Esophagus muscularis mucosa (tissue), 4 donors: ENCODE measurements at regions not wholly inside any gene's neighbourhood (a gene's known extent, or its start where the extent isn't known, plus 50 kb on each side); places are given as distances from the start of the nearest gene placed in this dataset.

Experiments used
- DNase-seq: peaks from one replicate; pipeline ENCODE4 v3.0.0-alpha.2; 2017; ENCODE audit errors: extremely low spot score
- H3K27ac ChIP-seq, 4 donors: fragments of 200-600 bp; sonication (generic); replicated peaks in 1 of 4; 1 replicate in 3 of 4; 2 replicates in 1 of 4; pipeline ENCODE4 v1.5.1; 2016 to 2019; ENCODE audit warnings: mild to moderate bottlenecking in 1 of 4
- H3K27me3 ChIP-seq, 4 donors: fragments of 200-600 bp; sonication (generic); one replicate each; pipeline versions ENCODE4 v1.5.1 to v1.6.0; 2016 to 2019
- H3K36me3 ChIP-seq, 4 donors: fragments of 200-600 bp; sonication (generic); one replicate each; pipeline ENCODE4 v1.5.1; 2016 to 2019
- H3K4me1 ChIP-seq, 4 donors: fragments of 200-600 bp; sonication (generic); one replicate each; pipeline ENCODE4 v1.5.1; 2016 to 2019
- H3K4me3 ChIP-seq, 4 donors: fragments of 200-600 bp; sonication (generic); 1 replicate in 2 of 4; 2 replicates in 2 of 4; pipeline ENCODE4 v1.5.1; 2016 to 2019; ENCODE audit warnings: mild to moderate bottlenecking in 4 of 4, moderate library complexity in 1 of 4
- H3K9me3 ChIP-seq, 4 donors: fragments of 200-600 bp; sonication (generic); 1 replicate in 3 of 4; 2 replicates in 1 of 4; pipeline ENCODE4 v1.5.1; 2016 to 2019
- EP300 ChIP-seq: sonication (generic); formaldehyde crosslinking; IDR thresholded peaks from one replicate; pipeline ENCODE4 v1.6.1; 2017; ENCODE audit warnings: antibody characterized with exemption
- POLR2A ChIP-seq: fragments of 450-650 bp; IDR thresholded peaks from one replicate; pipeline ENCODE4 v1.6.1; 2017; ENCODE audit warnings: antibody characterized with exemption, moderate library complexity, mild to moderate bottlenecking, low read depth
- POLR2AphosphoS5 ChIP-seq, 2 donors: sonication (generic); formaldehyde crosslinking; IDR thresholded peaks; one replicate each; pipeline ENCODE4 v1.6.1; 2017; ENCODE audit warnings: antibody characterized with exemption in 2 of 2
- WGBS: methylation state at CpG from one replicate; pipeline ENCODE4 v1.1.5; 2018; 5-methylcytosine and 5-hydroxymethylcytosine counted together
- intact Hi-C: fragments of 100-400 bp; cut with DNase I; formaldehyde crosslinking; loops from one replicate; pipeline ENCODE4 v1.15.1; 2023
- TF ChIP-seq, protein P1 (sequence below), 3 experiments: fragments of 200-600 bp in 2 of 3; fragments of 450-650 bp in 1 of 3; sonication (generic) in 2 of 3; IDR thresholded peaks; one replicate each; pipeline ENCODE4 v1.5.1; 2017 to 2019; ENCODE audit warnings: antibody characterized with exemption in 3 of 3, mild to moderate bottlenecking in 2 of 3, moderate library complexity in 1 of 3

DNA sequence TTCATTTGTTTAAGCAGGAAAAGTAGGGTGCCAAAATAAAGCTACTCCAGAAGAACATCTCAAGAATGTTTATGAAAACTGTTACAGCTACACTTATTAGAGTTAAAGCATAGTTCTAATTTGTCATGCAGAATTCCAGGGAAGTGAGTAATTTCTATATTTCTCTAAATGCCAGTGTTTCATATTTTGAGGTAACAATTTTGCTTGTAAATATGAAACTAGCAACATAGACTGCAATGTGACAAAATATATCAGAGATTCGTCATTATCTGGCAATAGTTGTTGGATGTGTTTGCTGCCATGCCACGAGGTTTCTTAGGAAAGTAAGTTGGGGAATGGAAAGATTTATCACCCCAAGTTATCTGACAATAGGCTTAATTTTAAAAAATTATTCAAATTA, 424.1 kb upstream of the ZEB2 start:
- no peaks in the 10 kb centered on the region for H3K27me3 ChIP-seq
- 60% methylated on average over 2 of the region's 2 CpGs for WGBS
- intact Hi-C loops = no loop called here
- H3K4me1 ChIP-seq = peaks cover 2 to 27% (median 18%) of the 10 kb centered on the region in 4 donors
- DNase-seq = no peak
- H3K9me3 ChIP-seq = no peaks in the 10 kb centered on the region
- H3K27ac ChIP-seq = no peak overlapping the region
- H3K36me3 ChIP-seq = no peaks in the 10 kb centered on the region
- TF ChIP-seq POLR2A = no peak
- TF ChIP-seq, protein P1, sequence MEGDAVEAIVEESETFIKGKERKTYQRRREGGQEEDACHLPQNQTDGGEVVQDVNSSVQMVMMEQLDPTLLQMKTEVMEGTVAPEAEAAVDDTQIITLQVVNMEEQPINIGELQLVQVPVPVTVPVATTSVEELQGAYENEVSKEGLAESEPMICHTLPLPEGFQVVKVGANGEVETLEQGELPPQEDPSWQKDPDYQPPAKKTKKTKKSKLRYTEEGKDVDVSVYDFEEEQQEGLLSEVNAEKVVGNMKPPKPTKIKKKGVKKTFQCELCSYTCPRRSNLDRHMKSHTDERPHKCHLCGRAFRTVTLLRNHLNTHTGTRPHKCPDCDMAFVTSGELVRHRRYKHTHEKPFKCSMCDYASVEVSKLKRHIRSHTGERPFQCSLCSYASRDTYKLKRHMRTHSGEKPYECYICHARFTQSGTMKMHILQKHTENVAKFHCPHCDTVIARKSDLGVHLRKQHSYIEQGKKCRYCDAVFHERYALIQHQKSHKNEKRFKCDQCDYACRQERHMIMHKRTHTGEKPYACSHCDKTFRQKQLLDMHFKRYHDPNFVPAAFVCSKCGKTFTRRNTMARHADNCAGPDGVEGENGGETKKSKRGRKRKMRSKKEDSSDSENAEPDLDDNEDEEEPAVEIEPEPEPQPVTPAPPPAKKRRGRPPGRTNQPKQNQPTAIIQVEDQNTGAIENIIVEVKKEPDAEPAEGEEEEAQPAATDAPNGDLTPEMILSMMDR (IDR thresholded peaks at IDR 0.05) = no peak
- no peak for TF ChIP-seq EP300
- TF ChIP-seq POLR2AphosphoS5 (IDR thresholded peaks at IDR 0.05) = no peak
- no peak overlapping the region for H3K4me3 ChIP-seq

DNA sequence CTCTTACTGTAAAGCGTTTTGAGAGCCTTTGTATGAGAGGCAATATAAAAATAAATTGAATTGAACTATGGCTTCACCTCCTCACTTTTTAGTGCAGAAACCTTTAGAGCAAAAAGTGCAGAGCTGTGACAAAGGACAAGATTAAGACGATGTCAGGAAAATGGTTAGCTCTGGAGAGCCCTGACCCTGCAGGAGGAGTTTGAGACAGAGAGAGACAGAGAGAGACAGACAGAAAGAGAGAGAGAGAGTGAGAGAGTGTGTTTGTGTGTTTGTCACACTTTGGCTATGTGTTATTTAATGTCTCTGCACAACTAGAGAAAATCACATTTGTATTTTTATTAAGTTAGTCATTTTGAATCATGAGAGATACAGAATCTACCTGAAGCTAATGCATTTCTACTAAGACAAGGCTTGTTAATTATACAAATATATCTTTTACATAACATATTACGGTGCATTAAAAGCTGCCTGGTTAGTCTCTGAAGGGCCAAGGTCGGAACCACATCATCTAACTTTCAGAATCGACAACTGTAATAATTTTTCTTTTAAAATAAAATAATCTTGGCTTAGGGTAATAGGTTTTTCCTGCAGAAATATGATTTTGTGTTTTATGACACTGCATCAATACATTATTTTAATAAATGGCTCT, 423.5 kb upstream of the ZEB2 start:
- Histone ChIP-seq H3K4me1 (peaks cover 6 to 33% (median 23%) of the 10 kb centered on the region in 4 donors), H3K36me3 (no peaks in the 10 kb centered on the region), H3K9me3 (no peaks in the 10 kb centered on the region), H3K27me3 (no peaks in the 10 kb centered on the region), H3K27ac (no peak overlapping the region), H3K4me3 (no peak overlapping the region)
- TF ChIP-seq EP300 = no peak
- TF ChIP-seq POLR2AphosphoS5 (IDR thresholded peaks at IDR 0.05) = no peak
- TF ChIP-seq, protein P1 (IDR thresholded peaks at IDR 0.05) = no peak
- TF ChIP-seq POLR2A = no peak
- intact Hi-C loops = no loop called here
- DNase-seq = no peak
- 61% methylated on average over 5 of the region's 5 CpGs for WGBS

DNA sequence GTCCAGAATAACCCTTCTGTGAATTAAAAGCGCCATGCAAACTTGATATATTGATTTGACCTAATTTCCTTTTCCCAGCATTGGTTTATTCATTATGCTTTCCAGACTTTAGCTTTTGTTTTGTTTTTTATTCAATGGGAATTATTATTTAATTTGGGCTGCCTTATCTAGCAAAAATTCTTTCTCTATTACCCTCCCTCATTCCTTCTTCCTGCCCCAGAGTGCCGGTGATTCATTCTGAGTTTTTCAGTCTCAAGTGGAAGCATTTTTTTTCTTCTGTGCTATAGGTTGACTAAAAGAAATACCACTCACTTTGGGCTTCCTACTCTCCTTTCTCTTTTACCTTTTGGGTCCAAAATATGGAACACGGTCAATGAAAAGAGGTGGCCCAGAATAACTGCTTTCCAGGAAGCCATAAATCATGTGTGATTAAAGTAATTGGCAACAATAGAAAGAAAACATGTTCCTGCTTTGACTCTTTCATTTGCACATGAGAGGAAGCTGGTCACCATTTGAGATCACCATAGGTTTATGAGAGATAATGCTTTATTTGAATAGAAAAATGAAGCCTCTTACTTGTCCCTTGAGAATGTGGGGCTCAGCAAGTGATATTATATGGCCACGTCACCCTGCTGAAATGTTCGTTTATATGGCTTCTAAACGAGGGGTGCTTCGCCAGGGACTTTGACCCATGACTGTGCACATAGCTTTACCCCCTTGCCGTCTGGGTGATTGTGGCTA, 422.8 kb upstream of the ZEB2 start:
- Histone ChIP-seq H3K36me3 (no peaks in the 10 kb centered on the region), H3K27me3 (no peaks in the 10 kb centered on the region), H3K4me1 (peaks cover 11 to 40% (median 29%) of the 10 kb centered on the region in 4 donors), H3K27ac (no peak overlapping the region), H3K9me3 (no peaks in the 10 kb centered on the region), H3K4me3 (no peak overlapping the region)
- no peak for DNase-seq
- WGBS = 78% methylated on average over 8 of the region's 8 CpGs
- intact Hi-C loops = no loop called here
- TF ChIP-seq, protein P1 (IDR thresholded peaks at IDR 0.05) = no peak
- TF ChIP-seq POLR2A (no peak), POLR2AphosphoS5 (IDR thresholded peaks at IDR 0.05) (no peak), EP300 (no peak)

DNA sequence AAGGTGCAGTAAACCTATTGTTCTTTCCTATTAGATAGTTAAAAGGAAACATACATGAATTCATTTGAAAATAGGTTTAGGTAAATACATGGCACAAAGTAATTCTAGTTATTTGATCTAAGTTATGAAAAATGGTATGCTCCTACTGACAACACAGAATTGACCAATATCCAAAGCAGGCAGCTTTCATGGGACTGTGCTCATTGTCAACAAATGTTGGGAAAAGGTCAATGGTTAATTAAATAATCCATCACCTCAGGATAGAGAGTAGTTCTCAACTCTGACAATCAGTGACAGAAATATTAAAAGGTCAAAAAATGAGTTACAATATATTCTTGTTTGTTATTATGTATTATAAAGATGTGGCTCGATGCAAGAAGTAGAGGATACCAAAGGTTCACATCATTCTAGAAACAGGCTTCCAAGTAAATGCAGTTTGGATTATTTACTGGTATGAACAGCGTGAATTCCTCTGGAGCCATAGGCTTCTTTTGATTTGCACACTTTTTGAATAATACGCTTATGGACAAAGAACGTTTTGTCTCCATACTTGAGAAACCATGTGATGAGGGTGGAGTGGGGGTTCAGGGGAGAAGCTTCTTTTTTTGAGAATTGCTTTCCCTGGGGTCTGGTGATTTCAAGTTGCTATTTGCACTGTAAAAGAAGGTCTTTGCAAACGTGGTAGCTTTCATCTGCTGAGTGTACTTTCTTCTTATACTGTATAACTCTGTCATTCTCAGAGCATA, 422.0 kb upstream of the ZEB2 start:
- H3K4me3 ChIP-seq = no peak overlapping the region
- peaks cover 17 to 42% (median 37%) of the 10 kb centered on the region in 4 donors for H3K4me1 ChIP-seq
- 86% methylated on average over 5 of the region's 5 CpGs for WGBS
- no peaks in the 10 kb centered on the region for H3K27me3 ChIP-seq
- H3K9me3 ChIP-seq = no peaks in the 10 kb centered on the region
- DNase-seq = no peak
- H3K36me3 ChIP-seq = no peaks in the 10 kb centered on the region
- intact Hi-C loops = no loop called here
- TF ChIP-seq, protein P1 (IDR thresholded peaks at IDR 0.05) = no peak
- TF ChIP-seq POLR2A = no peak
- no peak for TF ChIP-seq EP300
- TF ChIP-seq POLR2AphosphoS5 (IDR thresholded peaks at IDR 0.05) = no peak
- H3K27ac ChIP-seq = no peak overlapping the region
